GM19035 (cell line): ENCODE measurements at regions not wholly inside any gene's neighbourhood (a gene's known extent, or its start where the extent isn't known, plus 50 kb on each side); places are given as distances from the start of the nearest gene placed in this dataset.
"Not testable (repeated sequence)": the region's sequence is repeated elsewhere in the genome, so short reads cannot be mapped to it uniquely, and the experiment has no call there.

Source experiments
- ATAC-seq: cut with Tn5 transposase; IDR thresholded peaks from one replicate; pipeline ENCODE4 v1.9.1; 2021; ENCODE audit not compliant: unreplicated experiment

GRCh38 chr11:23632293-23632692, 772.0 kb upstream of the CCDC179 start:
- ATAC-seq, result no peak

- ATAC-seq, result no peak
These were observed 784.2 kb upstream of the CCDC179 start for GRCh38 chr11:23644443-23644842.

GRCh38 chr11:23652336-23652735, 792.1 kb upstream of the CCDC179 start:
- ATAC-seq, result not testable (repeated sequence)

GRCh38 chr11:23653071-23653675, 792.9 kb upstream of the CCDC179 start:
- no peak for ATAC-seq

- ATAC-seq, result no peak
These were observed 808.0 kb upstream of the CCDC179 start for GRCh38 chr11:23668324-23668723.

- no peak for ATAC-seq
These were observed 813.1 kb upstream of the CCDC179 start for GRCh38 chr11:23673366-23673765.

GRCh38 chr11:23674866-23675265, 814.6 kb upstream of the CCDC179 start:
- no peak for ATAC-seq

- no peak for ATAC-seq
These were observed 817.8 kb upstream of the LUZP2 start for GRCh38 chr11:23679041-23679440.

- ATAC-seq, result no peak
These were observed 816.9 kb upstream of the LUZP2 start for GRCh38 chr11:23679981-23680380.

GRCh38 chr11:23680488-23681230, 816.2 kb upstream of the LUZP2 start:
- ATAC-seq, result no peak

- no peak for ATAC-seq
These were observed 812.2 kb upstream of the LUZP2 start for GRCh38 chr11:23684701-23685100.

GRCh38 chr11:23687991-23688390, 808.9 kb upstream of the LUZP2 start:
- no peak for ATAC-seq

GRCh38 chr11:23688411-23688810, 808.4 kb upstream of the LUZP2 start:
- no peak for ATAC-seq

- ATAC-seq, result no peak
These were observed 808.0 kb upstream of the LUZP2 start for GRCh38 chr11:23688835-23689234.

GRCh38 chr11:23696688-23697415, 800.0 kb upstream of the LUZP2 start:
- no peak for ATAC-seq

GRCh38 chr11:23704183-23704582, 792.7 kb upstream of the LUZP2 start:
- no peak for ATAC-seq

- no peak for ATAC-seq
These were observed 784.9 kb upstream of the LUZP2 start for GRCh38 chr11:23711981-23712380.

- ATAC-seq, result no peak
These were observed 777.8 kb upstream of the LUZP2 start for GRCh38 chr11:23719016-23719415.

- ATAC-seq, result no peak
These were observed 773.0 kb upstream of the LUZP2 start for GRCh38 chr11:23723861-23724260.

- ATAC-seq, result no peak
These were observed 771.1 kb upstream of the LUZP2 start for GRCh38 chr11:23725752-23726151.

- ATAC-seq, result no peak
These were observed 769.5 kb upstream of the LUZP2 start for GRCh38 chr11:23727387-23727786.

- no peak for ATAC-seq
These were observed 769.1 kb upstream of the LUZP2 start for GRCh38 chr11:23727794-23728193.
